AG09309 (cell line): ENCODE measurements at regions not wholly inside any gene's neighbourhood (a gene's known extent, or its start where the extent isn't known, plus 50 kb on each side); places are given as distances from the start of the nearest gene placed in this dataset.
A peak's percentile ranks its signal among the peaks of the same experiment; 100 is the strongest.

Source experiments
- DNase-seq: peaks from one replicate; pipeline ENCODE4 v3.0.0-alpha.2; 2010; ENCODE audit warnings: low read depth
- H3K4me3 ChIP-seq: 2 replicates; pipeline ENCODE4 v1.5.1; 2011; ENCODE audit warnings: mild to moderate bottlenecking, low read depth, low read length, moderate library complexity; ENCODE audit not compliant: control insufficient read depth
- TF ChIP-seq, protein P1 (sequence below): IDR thresholded peaks from 2 replicates; pipeline ENCODE4 v1.5.1; 2011; ENCODE audit warnings: mild to moderate bottlenecking, low read depth, low read length, inconsistent platforms; ENCODE audit not compliant: insufficient read depth, control insufficient read depth; ENCODE audit errors: missing control alignments

GRCh38 chr6:21987501-21987957, 309.3 kb downstream of the PRL start:
- H3K4me3 ChIP-seq, result no peak overlapping the region
- peak; percentile 76 for DNase-seq
- TF ChIP-seq, protein P1, sequence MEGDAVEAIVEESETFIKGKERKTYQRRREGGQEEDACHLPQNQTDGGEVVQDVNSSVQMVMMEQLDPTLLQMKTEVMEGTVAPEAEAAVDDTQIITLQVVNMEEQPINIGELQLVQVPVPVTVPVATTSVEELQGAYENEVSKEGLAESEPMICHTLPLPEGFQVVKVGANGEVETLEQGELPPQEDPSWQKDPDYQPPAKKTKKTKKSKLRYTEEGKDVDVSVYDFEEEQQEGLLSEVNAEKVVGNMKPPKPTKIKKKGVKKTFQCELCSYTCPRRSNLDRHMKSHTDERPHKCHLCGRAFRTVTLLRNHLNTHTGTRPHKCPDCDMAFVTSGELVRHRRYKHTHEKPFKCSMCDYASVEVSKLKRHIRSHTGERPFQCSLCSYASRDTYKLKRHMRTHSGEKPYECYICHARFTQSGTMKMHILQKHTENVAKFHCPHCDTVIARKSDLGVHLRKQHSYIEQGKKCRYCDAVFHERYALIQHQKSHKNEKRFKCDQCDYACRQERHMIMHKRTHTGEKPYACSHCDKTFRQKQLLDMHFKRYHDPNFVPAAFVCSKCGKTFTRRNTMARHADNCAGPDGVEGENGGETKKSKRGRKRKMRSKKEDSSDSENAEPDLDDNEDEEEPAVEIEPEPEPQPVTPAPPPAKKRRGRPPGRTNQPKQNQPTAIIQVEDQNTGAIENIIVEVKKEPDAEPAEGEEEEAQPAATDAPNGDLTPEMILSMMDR, result no peak

DNA sequence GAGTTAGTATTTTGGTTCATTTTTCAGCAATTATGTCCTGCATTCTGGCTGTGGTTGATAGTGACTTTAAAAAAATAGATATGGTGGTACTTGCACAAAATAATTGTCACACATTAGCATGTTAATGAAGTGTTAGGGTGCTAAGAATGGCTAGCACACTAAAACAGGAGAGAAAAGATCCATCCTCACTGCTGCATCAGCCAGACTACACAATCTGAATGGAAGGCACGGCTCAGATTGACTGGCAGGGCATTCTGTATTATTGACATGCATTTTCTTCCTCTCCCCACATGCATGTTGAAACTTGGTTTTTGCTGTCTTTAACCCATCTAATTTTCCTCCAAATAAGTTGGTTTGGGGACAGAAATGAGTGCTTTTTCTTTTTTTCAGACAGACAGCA, 306.3 kb downstream of the PRL start:
- no peak for DNase-seq
- TF ChIP-seq, protein P1, result no peak
- no peak overlapping the region for H3K4me3 ChIP-seq

DNA sequence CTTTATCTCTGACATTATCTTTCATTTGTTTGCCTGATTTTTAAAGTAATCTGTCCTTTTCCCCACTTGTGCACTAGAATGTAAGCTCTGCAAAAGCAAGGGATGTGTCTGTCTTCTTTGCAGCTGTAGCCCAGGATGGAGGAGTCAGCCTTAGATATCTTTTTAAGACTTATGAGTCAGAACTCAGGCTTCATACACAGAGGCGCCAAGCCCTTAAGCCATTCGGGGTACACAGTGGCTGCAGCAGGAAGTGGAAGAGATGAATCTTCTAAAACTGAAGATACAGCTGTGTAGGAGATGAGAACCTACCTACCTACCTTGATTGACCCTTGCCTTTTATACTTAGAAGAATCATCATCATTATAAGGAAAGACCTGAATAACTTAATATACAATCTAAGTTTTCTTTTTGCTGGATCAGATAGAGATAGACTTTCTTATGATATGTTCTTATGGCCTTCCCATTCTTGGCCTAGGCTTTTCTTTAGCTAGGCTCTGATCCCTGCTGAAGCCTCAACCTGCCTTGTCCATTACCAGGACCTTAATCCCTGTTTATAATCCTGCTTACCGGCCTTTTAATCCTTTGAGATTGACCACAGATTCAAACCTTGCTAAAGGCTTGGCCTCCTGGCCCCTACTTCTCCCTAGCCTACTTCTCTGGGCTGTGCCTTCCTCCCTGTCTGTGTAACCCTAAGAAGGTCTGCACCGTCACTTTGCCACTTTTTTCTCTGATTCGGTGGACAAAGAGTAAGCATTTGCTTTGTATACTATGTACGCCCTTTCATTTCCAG, 304.5 kb downstream of the PRL start:
- TF ChIP-seq, protein P1, result no peak
- no peak overlapping the region for H3K4me3 ChIP-seq
- peak; percentile 47 for DNase-seq

DNA sequence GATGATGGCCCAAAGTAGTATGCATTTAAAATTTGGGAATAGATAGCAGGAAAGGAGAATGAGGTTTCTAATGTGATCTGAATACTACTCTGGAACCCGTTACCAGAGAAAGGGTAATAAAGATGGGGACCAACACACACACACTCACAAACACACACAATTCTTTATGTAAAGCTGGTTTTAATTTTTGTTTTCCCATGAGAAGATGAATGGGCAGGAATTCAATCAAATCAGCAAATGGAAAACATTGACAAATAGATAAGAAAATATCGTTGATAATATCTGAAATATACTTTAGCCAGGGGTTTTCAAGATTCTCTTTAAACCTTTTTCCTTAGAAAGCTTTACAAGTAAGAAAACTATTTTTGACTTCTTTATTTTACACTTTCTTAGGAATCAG, 303.0 kb downstream of the PRL start:
- no peak overlapping the region for H3K4me3 ChIP-seq
- TF ChIP-seq, protein P1, result no peak
- DNase-seq, result no peak

GRCh38 chr6:21994821-21995220, 302.0 kb downstream of the PRL start:
- TF ChIP-seq, protein P1, result no peak
- H3K4me3 ChIP-seq, result no peak overlapping the region
- DNase-seq, result no peak

- TF ChIP-seq, protein P1, result no peak
These were observed 301.5 kb downstream of the PRL start for GRCh38 chr6:21995318-21995717.

More at GRCh38 chr6:21995318-21995717, 301.5 kb downstream of the PRL start:
- H3K4me3 ChIP-seq, result no peak overlapping the region
- DNase-seq, result no peak
